H9 (cell line): ENCODE measurements at regions not wholly inside any gene's neighbourhood (a gene's known extent, or its start where the extent isn't known, plus 50 kb on each side); places are given as distances from the start of the nearest gene placed in this dataset.

Experiments
- DNase-seq: peaks from one replicate; pipeline ENCODE4 v3.0.0-alpha.2; 2017
- H2AFZ ChIP-seq: one replicate; pipeline ENCODE4 v1.6.1; 2013; ENCODE audit warnings: mild to moderate bottlenecking, low read length, control low read depth, moderate library complexity
- H2AK5ac ChIP-seq: 2 replicates; pipeline ENCODE4 v1.6.1; 2013; ENCODE audit warnings: low read length, control low read depth, mixed read lengths; ENCODE audit not compliant: insufficient read length
- H2BK120ac ChIP-seq: one replicate; pipeline ENCODE4 v1.6.1; 2013; ENCODE audit warnings: low read depth, mild to moderate bottlenecking, low read length, control low read depth, inconsistent platforms; ENCODE audit not compliant: poor library complexity, severe bottlenecking
- H2BK12ac ChIP-seq: 2 replicates; pipeline ENCODE4 v1.6.1; 2013; ENCODE audit warnings: low read length, control low read depth, mixed read lengths, low read depth; ENCODE audit not compliant: insufficient read length
- H2BK15ac ChIP-seq: 2 replicates; pipeline ENCODE4 v1.6.1; 2013; ENCODE audit warnings: low read depth, low read length, control low read depth
- H2BK20ac ChIP-seq: one replicate; pipeline ENCODE4 v1.6.1; 2013; ENCODE audit warnings: low read depth, mild to moderate bottlenecking, low read length, control low read depth, inconsistent platforms; ENCODE audit not compliant: poor library complexity, severe bottlenecking
- H2BK5ac ChIP-seq: 2 replicates; pipeline ENCODE4 v1.6.1; 2013; ENCODE audit warnings: low read length, control low read depth, mixed read lengths; ENCODE audit not compliant: insufficient read length
- H3K14ac ChIP-seq: 2 replicates; pipeline ENCODE4 v1.6.1; 2013; ENCODE audit warnings: low read length, control low read depth; ENCODE audit not compliant: insufficient read depth
- H3K18ac ChIP-seq: 2 replicates; pipeline ENCODE4 v1.6.1; 2013; ENCODE audit warnings: low read depth, mild to moderate bottlenecking, mixed read lengths, low read length, control low read depth; ENCODE audit not compliant: insufficient read length
- H3K23ac ChIP-seq: 2 replicates; pipeline ENCODE4 v1.6.1; 2013; ENCODE audit warnings: low read length, control low read depth, mixed read lengths, low read depth; ENCODE audit not compliant: insufficient read length
- H3K23me2 ChIP-seq: 2 replicates; pipeline ENCODE4 v1.6.1; 2013; ENCODE audit warnings: low read depth, mild to moderate bottlenecking, mixed read lengths, low read length, control low read depth; ENCODE audit not compliant: insufficient read length, poor library complexity, severe bottlenecking
- H3K27ac ChIP-seq: 2 replicates; pipeline ENCODE4 v1.5.1; 2013; ENCODE audit warnings: low read length, control low read depth, mixed read lengths, low read depth; ENCODE audit not compliant: insufficient read length
- H3K27me3 ChIP-seq: 2 replicates; pipeline ENCODE4 v1.6.1; 2013; ENCODE audit warnings: low read length, control low read depth, inconsistent platforms; ENCODE audit not compliant: insufficient read depth
- H3K4ac ChIP-seq: 2 replicates; pipeline ENCODE4 v1.6.1; 2013; ENCODE audit warnings: low read depth, mild to moderate bottlenecking, control low read depth, inconsistent platforms, low read length, moderate library complexity
- H3K4me1 ChIP-seq: 2 replicates; pipeline ENCODE4 v1.6.1; 2013; ENCODE audit warnings: low read length, control low read depth, inconsistent platforms; ENCODE audit not compliant: insufficient read depth
- H3K4me2 ChIP-seq: 2 replicates; pipeline ENCODE4 v1.6.1; 2013; ENCODE audit warnings: low read length, control low read depth, mixed read lengths; ENCODE audit not compliant: insufficient read length, insufficient read depth
- H3K56ac ChIP-seq: 2 replicates; pipeline ENCODE4 v1.6.1; 2013; ENCODE audit warnings: low read depth, mild to moderate bottlenecking, mixed read lengths, low read length, control low read depth; ENCODE audit not compliant: insufficient read length
- H3K79me1 ChIP-seq: 2 replicates; pipeline ENCODE4 v1.6.1; 2013; ENCODE audit warnings: low read depth, mild to moderate bottlenecking, moderate library complexity, low read length, control low read depth, inconsistent platforms; ENCODE audit not compliant: insufficient read depth, poor library complexity, severe bottlenecking
- H3K79me2 ChIP-seq: 2 replicates; pipeline ENCODE4 v1.6.1; 2013; ENCODE audit warnings: low read length, control low read depth, inconsistent platforms; ENCODE audit not compliant: insufficient read depth
- H3K9ac ChIP-seq: 2 replicates; pipeline ENCODE4 v1.6.1; 2013; ENCODE audit warnings: low read length, control low read depth, mixed read lengths; ENCODE audit not compliant: insufficient read length; ENCODE audit errors: extremely low read depth
- H3K9me3 ChIP-seq: one replicate; pipeline ENCODE4 v1.6.1; 2013; ENCODE audit warnings: low read depth, low read length, inconsistent platforms; ENCODE audit not compliant: control insufficient read depth
- H3T11ph ChIP-seq: one replicate; pipeline ENCODE4 v1.6.1; 2013; ENCODE audit warnings: mild to moderate bottlenecking, low read length, control low read depth, inconsistent platforms
- H4K20me1 ChIP-seq: one replicate; pipeline ENCODE4 v1.6.1; 2013; ENCODE audit not compliant: control insufficient read depth, insufficient read length, insufficient read depth
- H4K5ac ChIP-seq: 2 replicates; pipeline ENCODE4 v1.6.1; 2013; ENCODE audit warnings: low read depth, mild to moderate bottlenecking, mixed read lengths, low read length, control low read depth; ENCODE audit not compliant: insufficient read length
- H4K8ac ChIP-seq: replicated peaks from 2 replicates; pipeline ENCODE4 v1.6.1; 2013; ENCODE audit warnings: low read length, control low read depth, mixed read lengths, low read depth; ENCODE audit not compliant: insufficient read length
- H4K91ac ChIP-seq: 2 replicates; pipeline ENCODE4 v1.6.1; 2013; ENCODE audit warnings: low read depth, mild to moderate bottlenecking, moderate library complexity, mixed read lengths, low read length, control low read depth; ENCODE audit not compliant: insufficient read length
- H3K27ac Mint-ChIP-seq, 3 experiments: 2 replicates in 2 of 3; 3 replicates in 1 of 3; pipeline ENCODE4 v1.8.0; 2020 to 2021; ENCODE audit warnings: mixed read lengths in 3 of 3, mild to moderate bottlenecking in 1 of 3, moderate library complexity in 1 of 3
- H3K27me3 Mint-ChIP-seq: 2 replicates; pipeline ENCODE4 v1.8.0; 2021; ENCODE audit warnings: low read depth, mild to moderate bottlenecking, moderate library complexity, mixed read lengths
- H3K36me3 Mint-ChIP-seq, 3 experiments: 2 replicates in 2 of 3; 3 replicates in 1 of 3; pipeline ENCODE4 v1.8.0; 2020 to 2021; ENCODE audit warnings: low read depth in 3 of 3, mixed read lengths in 3 of 3; ENCODE audit not compliant: insufficient read depth in 1 of 3
- H3K4me1 Mint-ChIP-seq, 2 experiments: 2 replicates each; pipeline ENCODE4 v1.8.0; 2020; ENCODE audit warnings: mixed read lengths in 2 of 2
- H3K4me3 Mint-ChIP-seq, 2 experiments: 2 replicates in 1 of 2; 3 replicates in 1 of 2; pipeline ENCODE4 v1.8.0; 2020 to 2021; ENCODE audit warnings: mild to moderate bottlenecking in 2 of 2, mixed read lengths in 2 of 2, moderate library complexity in 1 of 2
- H3K9me3 Mint-ChIP-seq, 2 experiments: 2 replicates in 1 of 2; 3 replicates in 1 of 2; pipeline ENCODE4 v1.8.0; 2020; ENCODE audit warnings: mild to moderate bottlenecking in 2 of 2, mixed read lengths in 2 of 2, moderate library complexity in 1 of 2
- TF ChIP-seq, protein P1 (sequence below): fragments of 200-600 bp; sonication (generic); conservative IDR thresholded peaks from 3 replicates; pipeline ENCODE4 v1.8.0; 2021; ENCODE audit warnings: antibody characterized with exemption, mild to moderate bottlenecking

DNA sequence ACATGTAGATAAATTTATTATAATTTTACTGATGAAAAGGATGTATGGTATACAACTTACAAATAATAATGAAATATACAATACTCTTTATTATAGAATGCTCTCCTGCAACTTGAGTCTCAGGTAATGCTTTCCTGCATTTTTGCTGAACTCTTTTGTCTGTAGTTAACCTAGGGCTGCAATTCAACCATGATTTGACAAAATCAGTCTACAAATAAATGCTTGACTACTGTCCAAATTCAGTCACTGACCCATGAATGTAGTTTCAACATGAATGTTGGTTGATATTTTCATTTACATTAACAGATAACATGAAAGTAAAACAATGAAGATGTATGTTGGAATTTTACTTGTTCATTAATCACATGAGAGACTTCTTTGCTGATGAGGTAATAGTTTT, 320.9 kb downstream of the ZSWIM6 start:
- no peak overlapping the region for H3K27ac ChIP-seq
- TF ChIP-seq, protein P1, sequence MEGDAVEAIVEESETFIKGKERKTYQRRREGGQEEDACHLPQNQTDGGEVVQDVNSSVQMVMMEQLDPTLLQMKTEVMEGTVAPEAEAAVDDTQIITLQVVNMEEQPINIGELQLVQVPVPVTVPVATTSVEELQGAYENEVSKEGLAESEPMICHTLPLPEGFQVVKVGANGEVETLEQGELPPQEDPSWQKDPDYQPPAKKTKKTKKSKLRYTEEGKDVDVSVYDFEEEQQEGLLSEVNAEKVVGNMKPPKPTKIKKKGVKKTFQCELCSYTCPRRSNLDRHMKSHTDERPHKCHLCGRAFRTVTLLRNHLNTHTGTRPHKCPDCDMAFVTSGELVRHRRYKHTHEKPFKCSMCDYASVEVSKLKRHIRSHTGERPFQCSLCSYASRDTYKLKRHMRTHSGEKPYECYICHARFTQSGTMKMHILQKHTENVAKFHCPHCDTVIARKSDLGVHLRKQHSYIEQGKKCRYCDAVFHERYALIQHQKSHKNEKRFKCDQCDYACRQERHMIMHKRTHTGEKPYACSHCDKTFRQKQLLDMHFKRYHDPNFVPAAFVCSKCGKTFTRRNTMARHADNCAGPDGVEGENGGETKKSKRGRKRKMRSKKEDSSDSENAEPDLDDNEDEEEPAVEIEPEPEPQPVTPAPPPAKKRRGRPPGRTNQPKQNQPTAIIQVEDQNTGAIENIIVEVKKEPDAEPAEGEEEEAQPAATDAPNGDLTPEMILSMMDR = no peak
- no peak overlapping the region for H3K4ac ChIP-seq
- H2BK12ac ChIP-seq = no peak overlapping the region
- H3K4me3 Mint-ChIP-seq = no peak overlapping the region
- no peak overlapping the region for H2BK15ac ChIP-seq
- no peaks in the 10 kb centered on the region for H3K79me2 ChIP-seq
- H3K4me1 Mint-ChIP-seq = peaks cover 5 to 7% of the 10 kb centered on the region in 2 experiments; a peak in 3 of 4 replicates
- no peak for DNase-seq
- no peak overlapping the region for H2BK20ac ChIP-seq
- H3K9me3 Mint-ChIP-seq = no peaks in the 10 kb centered on the region; a peak in 1 of 5 replicates
- H2BK5ac ChIP-seq = no peak overlapping the region
- no peak overlapping the region for H3K23ac ChIP-seq
- H2AFZ ChIP-seq = no peak overlapping the region
- H4K91ac ChIP-seq = no peak overlapping the region
- no peaks in the 10 kb centered on the region for H4K20me1 ChIP-seq
- H3K9ac ChIP-seq = no peak overlapping the region
- H3K27me3 Mint-ChIP-seq = no peaks in the 10 kb centered on the region
- H3K79me1 ChIP-seq = no peaks in the 10 kb centered on the region
- no peak overlapping the region for H3K56ac ChIP-seq
- no peak overlapping the region for H3K18ac ChIP-seq
- H3K27me3 ChIP-seq = no peaks in the 10 kb centered on the region
- no peak overlapping the region for H2BK120ac ChIP-seq
- no peaks in the 10 kb centered on the region for H3K23me2 ChIP-seq
- H4K8ac ChIP-seq = no peak overlapping the region
- H2AK5ac ChIP-seq = no peak overlapping the region
- no peak overlapping the region for H3K4me2 ChIP-seq
- no peaks in the 10 kb centered on the region; the same call in 1 of the 2 replicates for H3K4me1 ChIP-seq
- no peaks in the 10 kb centered on the region for H3K36me3 Mint-ChIP-seq
- no peak overlapping the region for H3K27ac Mint-ChIP-seq
- no peaks in the 10 kb centered on the region for H3K9me3 ChIP-seq
- H4K5ac ChIP-seq = no peak overlapping the region
- H3K14ac ChIP-seq = no peak overlapping the region
- H3T11ph ChIP-seq = no peak overlapping the region
